Kidney epithelial cell (primary cell): ENCODE measurements at regions not wholly inside any gene's neighbourhood (a gene's known extent, or its start where the extent isn't known, plus 50 kb on each side); places are given as distances from the start of the nearest gene placed in this dataset.
"Not testable (repeated sequence)": the region's sequence is repeated elsewhere in the genome, so short reads cannot be mapped to it uniquely, and the experiment has no call there.

ENCODE experiments used
- DNase-seq: peaks from one replicate; pipeline ENCODE4 v3.0.0-alpha.2; 2010; ENCODE audit warnings: low read depth
- H3K27me3 ChIP-seq: 2 replicates; pipeline ENCODE4 v1.6.0; 2011; ENCODE audit warnings: low read length; ENCODE audit not compliant: control insufficient read depth, insufficient read depth
- H3K36me3 ChIP-seq: 2 replicates; pipeline ENCODE4 v1.5.1; 2011; ENCODE audit warnings: low read length; ENCODE audit not compliant: control insufficient read depth, insufficient read depth
- H3K4me3 ChIP-seq: 2 replicates; pipeline ENCODE4 v1.5.1; 2011; ENCODE audit warnings: low read depth, mild to moderate bottlenecking, control low read depth, low read length
- TF ChIP-seq, protein P1 (sequence below): IDR thresholded peaks from 2 replicates; pipeline ENCODE4 v1.5.1; 2011; ENCODE audit warnings: mild to moderate bottlenecking, moderate library complexity, low read length, control low read depth, inconsistent platforms; ENCODE audit not compliant: insufficient read depth, poor library complexity, severe bottlenecking

DNA sequence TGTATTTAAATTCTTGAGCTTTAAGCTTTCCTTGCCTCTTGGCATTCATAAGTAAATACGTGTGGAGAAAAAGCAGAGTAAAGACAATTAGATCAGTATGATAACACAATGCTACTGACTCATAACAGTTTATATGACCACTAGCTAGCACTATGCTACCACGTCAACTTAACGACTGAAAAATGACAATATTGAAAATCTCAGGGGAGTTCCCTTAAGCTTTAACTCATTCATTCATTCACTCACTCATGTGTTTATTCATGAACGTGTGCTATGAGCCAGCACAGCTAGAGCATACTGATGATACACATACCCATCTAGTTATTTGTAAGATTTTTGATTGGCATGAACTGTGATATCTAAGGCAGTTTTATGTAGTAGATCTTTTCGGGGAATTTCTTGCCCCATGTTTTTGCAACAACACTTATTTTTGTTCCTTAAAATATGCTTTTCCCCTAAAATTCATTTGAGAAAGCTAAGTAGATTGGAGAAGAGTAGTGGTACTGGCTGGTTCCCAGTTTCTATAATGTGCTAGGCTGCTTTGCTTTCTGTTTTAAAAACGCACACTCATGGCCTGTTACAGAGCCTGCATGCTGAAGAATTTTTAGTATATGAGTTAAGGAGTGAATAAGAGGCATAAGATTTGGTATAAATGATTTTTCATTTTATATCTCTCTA lies 57.4 kb upstream of the ACBD5 start:
- Histone ChIP-seq H3K4me3 (no peak overlapping the region), H3K27me3 (no peaks in the 10 kb centered on the region), H3K36me3 (no peaks in the 10 kb centered on the region)
- DNase-seq: no peak
- TF ChIP-seq, protein P1, sequence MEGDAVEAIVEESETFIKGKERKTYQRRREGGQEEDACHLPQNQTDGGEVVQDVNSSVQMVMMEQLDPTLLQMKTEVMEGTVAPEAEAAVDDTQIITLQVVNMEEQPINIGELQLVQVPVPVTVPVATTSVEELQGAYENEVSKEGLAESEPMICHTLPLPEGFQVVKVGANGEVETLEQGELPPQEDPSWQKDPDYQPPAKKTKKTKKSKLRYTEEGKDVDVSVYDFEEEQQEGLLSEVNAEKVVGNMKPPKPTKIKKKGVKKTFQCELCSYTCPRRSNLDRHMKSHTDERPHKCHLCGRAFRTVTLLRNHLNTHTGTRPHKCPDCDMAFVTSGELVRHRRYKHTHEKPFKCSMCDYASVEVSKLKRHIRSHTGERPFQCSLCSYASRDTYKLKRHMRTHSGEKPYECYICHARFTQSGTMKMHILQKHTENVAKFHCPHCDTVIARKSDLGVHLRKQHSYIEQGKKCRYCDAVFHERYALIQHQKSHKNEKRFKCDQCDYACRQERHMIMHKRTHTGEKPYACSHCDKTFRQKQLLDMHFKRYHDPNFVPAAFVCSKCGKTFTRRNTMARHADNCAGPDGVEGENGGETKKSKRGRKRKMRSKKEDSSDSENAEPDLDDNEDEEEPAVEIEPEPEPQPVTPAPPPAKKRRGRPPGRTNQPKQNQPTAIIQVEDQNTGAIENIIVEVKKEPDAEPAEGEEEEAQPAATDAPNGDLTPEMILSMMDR: no peak

- not testable (repeated sequence) for DNase-seq, H3K36me3 ChIP-seq, H3K4me3 ChIP-seq, H3K27me3 ChIP-seq
These were observed 55.7 kb upstream of the ACBD5 start for GRCh38 chr10:27296285-27296684.

DNA sequence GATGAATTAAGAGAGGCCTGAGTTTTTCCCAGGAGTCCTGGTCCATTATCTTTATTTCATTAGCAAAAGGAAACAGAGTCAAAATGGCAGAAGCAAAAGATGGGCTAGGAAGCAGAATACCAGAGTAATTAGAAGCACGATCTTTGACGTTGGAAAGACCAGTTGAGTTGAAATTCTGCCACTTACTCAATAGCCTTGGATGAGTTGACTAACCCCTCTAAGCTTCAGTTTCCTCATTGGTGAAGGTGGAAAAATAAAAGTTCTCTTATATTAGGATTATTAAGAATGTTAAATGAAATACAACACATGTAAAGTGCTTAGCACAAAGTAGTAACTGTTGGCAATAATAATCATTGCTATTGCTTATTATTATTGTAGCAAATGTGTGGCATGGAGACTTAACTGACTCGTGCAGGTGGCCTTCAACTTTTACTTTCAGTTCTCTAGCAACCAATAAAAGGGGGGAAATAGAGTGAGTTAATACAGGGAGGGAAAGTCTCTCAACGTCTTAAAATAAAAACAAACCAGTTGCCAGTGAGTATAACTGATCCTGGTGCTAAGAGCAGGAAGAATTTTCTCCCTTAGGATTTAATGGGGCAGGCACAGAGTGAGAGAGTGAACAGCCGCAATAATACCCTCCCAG lies 50.8 kb upstream of the ACBD5 start:
- H3K27me3 ChIP-seq, H3K4me3 ChIP-seq, DNase-seq: not testable (repeated sequence)

More for the DNA sequence above, 50.8 kb upstream of the ACBD5 start:
- not testable (repeated sequence) for H3K36me3 ChIP-seq
